ENCODE measurements at regions not wholly inside any gene's neighbourhood (a gene's known extent, or its start where the extent isn't known, plus 50 kb on each side); places are given as distances from the start of the nearest gene placed in this dataset.

DNA sequence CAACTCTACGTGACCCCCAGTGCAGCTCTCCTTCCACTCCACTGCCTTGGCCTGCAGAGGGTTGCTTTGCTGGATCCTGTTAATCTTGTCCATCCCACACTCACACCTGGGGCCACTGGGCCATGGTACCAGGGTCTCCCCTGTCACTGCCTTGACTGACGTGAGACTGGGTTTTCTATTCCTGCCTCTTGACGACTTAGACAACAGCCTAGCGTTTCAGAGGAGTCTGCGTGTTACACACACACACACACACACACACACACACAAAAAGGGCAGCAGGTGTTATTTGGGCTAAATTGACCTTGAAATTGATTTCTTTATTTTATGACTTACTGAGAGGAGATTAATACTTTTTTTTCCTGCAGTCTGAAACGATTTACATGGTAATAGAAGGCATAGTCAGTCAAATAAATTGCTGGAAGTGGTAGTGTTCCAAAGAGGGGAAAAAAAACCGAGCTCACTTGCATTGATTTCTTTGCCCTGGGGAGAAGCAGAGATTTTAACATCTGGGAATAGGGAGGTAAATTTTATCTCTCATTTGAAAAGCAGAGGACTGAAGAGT, 492.3 kb upstream of the EEF2KMT start:
- H3F3A ChIP-seq (ENCODE audit: insufficient read depth) = no peaks in the 10 kb centered on the region
- H3K36me3 ChIP-seq (ENCODE audit: low read length) = no peaks in the 10 kb centered on the region
- H3K4me2 ChIP-seq (ENCODE audit: low read depth, low read length, poor library complexity, severe bottlenecking) = no peak overlapping the region
- H3K9ac ChIP-seq (ENCODE audit: low read length) = no peak overlapping the region
- no peaks in the 10 kb centered on the region for H3K27me3 ChIP-seq (ENCODE audit: low read length)
- TF ChIP-seq, protein P1, sequence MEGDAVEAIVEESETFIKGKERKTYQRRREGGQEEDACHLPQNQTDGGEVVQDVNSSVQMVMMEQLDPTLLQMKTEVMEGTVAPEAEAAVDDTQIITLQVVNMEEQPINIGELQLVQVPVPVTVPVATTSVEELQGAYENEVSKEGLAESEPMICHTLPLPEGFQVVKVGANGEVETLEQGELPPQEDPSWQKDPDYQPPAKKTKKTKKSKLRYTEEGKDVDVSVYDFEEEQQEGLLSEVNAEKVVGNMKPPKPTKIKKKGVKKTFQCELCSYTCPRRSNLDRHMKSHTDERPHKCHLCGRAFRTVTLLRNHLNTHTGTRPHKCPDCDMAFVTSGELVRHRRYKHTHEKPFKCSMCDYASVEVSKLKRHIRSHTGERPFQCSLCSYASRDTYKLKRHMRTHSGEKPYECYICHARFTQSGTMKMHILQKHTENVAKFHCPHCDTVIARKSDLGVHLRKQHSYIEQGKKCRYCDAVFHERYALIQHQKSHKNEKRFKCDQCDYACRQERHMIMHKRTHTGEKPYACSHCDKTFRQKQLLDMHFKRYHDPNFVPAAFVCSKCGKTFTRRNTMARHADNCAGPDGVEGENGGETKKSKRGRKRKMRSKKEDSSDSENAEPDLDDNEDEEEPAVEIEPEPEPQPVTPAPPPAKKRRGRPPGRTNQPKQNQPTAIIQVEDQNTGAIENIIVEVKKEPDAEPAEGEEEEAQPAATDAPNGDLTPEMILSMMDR (IDR thresholded peaks at IDR 0.05; ENCODE audit: insufficient read depth, low read length, poor library complexity, severe bottlenecking) = no peak
- H2AFZ ChIP-seq (ENCODE audit: low read depth, low read length, severe bottlenecking) = no peak overlapping the region
- H4K20me1 ChIP-seq (ENCODE audit: low read depth, low read length) = no peaks in the 10 kb centered on the region
- H3K79me2 ChIP-seq (ENCODE audit: insufficient read depth, low read length) = no peaks in the 10 kb centered on the region
- no peak overlapping the region for H3K4me3 ChIP-seq (ENCODE audit: insufficient read depth, low read length, poor library complexity, severe bottlenecking)
- H3K9me3 ChIP-seq (ENCODE audit: insufficient read depth, low read length) = no peaks in the 10 kb centered on the region
- no peaks in the 10 kb centered on the region for H3K9me2 ChIP-seq (replicated peaks; ENCODE audit: insufficient read depth, low read length)
- no peak overlapping the region for H3K27ac ChIP-seq (ENCODE audit: low read depth, low read length)

DNA sequence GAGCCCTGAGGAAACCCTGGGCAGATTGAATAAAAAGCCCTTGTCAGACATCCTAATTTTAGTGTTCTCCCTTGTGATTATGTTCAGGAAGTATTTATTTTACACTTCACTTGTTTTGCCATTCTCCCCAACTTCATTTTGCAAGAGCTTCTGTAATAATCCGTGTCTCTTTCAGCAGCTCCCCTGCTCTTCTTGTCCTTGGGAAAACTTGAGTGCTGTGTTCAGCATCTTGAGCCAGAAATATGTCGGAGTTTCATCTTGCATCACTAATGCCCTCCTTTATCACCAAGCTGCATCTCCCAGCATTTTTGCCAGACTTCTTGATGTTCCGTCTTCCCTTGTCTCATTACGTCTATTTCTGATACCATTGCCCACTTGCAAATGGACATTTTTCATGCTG, 486.5 kb upstream of the EEF2KMT start:
- Histone ChIP-seq H3K9me2 (replicated peaks; ENCODE audit: insufficient read depth, low read length) (no peaks in the 10 kb centered on the region), H3K27ac (ENCODE audit: low read depth, low read length) (no peak overlapping the region), H3K36me3 (ENCODE audit: low read length) (no peaks in the 10 kb centered on the region), H3K79me2 (ENCODE audit: insufficient read depth, low read length) (no peaks in the 10 kb centered on the region), H4K20me1 (ENCODE audit: low read depth, low read length) (no peaks in the 10 kb centered on the region), H3K27me3 (ENCODE audit: low read length) (no peaks in the 10 kb centered on the region), H3K4me3 (ENCODE audit: insufficient read depth, low read length, poor library complexity, severe bottlenecking) (no peak overlapping the region), H3K4me2 (ENCODE audit: low read depth, low read length, poor library complexity, severe bottlenecking) (no peak overlapping the region), H3F3A (ENCODE audit: insufficient read depth) (no peaks in the 10 kb centered on the region), H3K9me3 (ENCODE audit: insufficient read depth, low read length) (no peaks in the 10 kb centered on the region), H2AFZ (ENCODE audit: low read depth, low read length, severe bottlenecking) (no peak overlapping the region), H3K9ac (ENCODE audit: low read length) (no peak overlapping the region)
- no peak for TF ChIP-seq EZH2phosphoT487 (conservative IDR thresholded peaks at IDR 0.05; ENCODE audit: low read length)
- TF ChIP-seq, protein P1 (IDR thresholded peaks at IDR 0.05; ENCODE audit: insufficient read depth, low read length, poor library complexity, severe bottlenecking) = no peak

DNA sequence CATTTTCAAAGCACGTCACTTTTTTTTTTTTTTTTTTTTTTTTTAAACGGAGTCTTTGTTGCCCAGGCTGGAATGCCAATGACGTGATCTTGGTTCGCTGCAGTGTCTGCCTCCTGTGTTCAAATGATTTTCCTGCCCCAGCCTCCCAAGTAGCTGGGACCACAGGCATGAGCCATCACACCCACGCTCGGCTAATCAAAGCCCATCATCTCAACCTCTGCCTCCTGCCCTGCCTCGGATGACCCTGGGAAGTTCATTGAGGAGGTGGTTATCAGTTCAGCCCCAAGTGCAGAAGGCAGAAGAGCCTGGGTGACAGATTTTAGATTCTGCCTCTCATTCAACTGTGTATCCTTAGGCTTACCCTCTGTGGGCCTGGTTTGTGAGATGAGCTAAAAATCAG, 484.9 kb upstream of the EEF2KMT start:
- TF ChIP-seq, protein P1 (IDR thresholded peaks at IDR 0.05; ENCODE audit: insufficient read depth, low read length, poor library complexity, severe bottlenecking) = no peak
- no peak for TF ChIP-seq EZH2phosphoT487 (conservative IDR thresholded peaks at IDR 0.05; ENCODE audit: low read length)
- Histone ChIP-seq H3K9me2 (replicated peaks; ENCODE audit: insufficient read depth, low read length) (no peaks in the 10 kb centered on the region), H3K9ac (ENCODE audit: low read length) (no peak overlapping the region), H3K4me2 (ENCODE audit: low read depth, low read length, poor library complexity, severe bottlenecking) (no peak overlapping the region), H2AFZ (ENCODE audit: low read depth, low read length, severe bottlenecking) (no peak overlapping the region), H3K4me3 (ENCODE audit: insufficient read depth, low read length, poor library complexity, severe bottlenecking) (no peak overlapping the region), H3K27me3 (ENCODE audit: low read length) (no peaks in the 10 kb centered on the region), H3F3A (ENCODE audit: insufficient read depth) (no peaks in the 10 kb centered on the region), H3K79me2 (ENCODE audit: insufficient read depth, low read length) (no peaks in the 10 kb centered on the region), H4K20me1 (ENCODE audit: low read depth, low read length) (no peaks in the 10 kb centered on the region), H3K9me3 (ENCODE audit: insufficient read depth, low read length) (no peaks in the 10 kb centered on the region), H3K27ac (ENCODE audit: low read depth, low read length) (no peak overlapping the region), H3K36me3 (ENCODE audit: low read length) (no peaks in the 10 kb centered on the region)

Data from SU-DHL-6 (cell line).